GM21360 (cell line): ENCODE measurements at regions not wholly inside any gene's neighbourhood (a gene's known extent, or its start where the extent isn't known, plus 50 kb on each side); places are given as distances from the start of the nearest gene placed in this dataset.
A peak's percentile ranks its signal among the peaks of the same experiment; 100 is the strongest.
"Not testable (repeated sequence)": the region's sequence is repeated elsewhere in the genome, so short reads cannot be mapped to it uniquely, and the experiment has no call there.

Source experiments
- ATAC-seq: cut with Tn5 transposase; IDR thresholded peaks from one replicate; pipeline ENCODE4 v1.9.1; 2021; ENCODE audit warnings: mild to moderate bottlenecking, moderate library complexity; ENCODE audit not compliant: unreplicated experiment

- ATAC-seq = no peak
Measured at GRCh38 chr4:129972257-129972656, 876.3 kb downstream of the C4orf33 start.

DNA sequence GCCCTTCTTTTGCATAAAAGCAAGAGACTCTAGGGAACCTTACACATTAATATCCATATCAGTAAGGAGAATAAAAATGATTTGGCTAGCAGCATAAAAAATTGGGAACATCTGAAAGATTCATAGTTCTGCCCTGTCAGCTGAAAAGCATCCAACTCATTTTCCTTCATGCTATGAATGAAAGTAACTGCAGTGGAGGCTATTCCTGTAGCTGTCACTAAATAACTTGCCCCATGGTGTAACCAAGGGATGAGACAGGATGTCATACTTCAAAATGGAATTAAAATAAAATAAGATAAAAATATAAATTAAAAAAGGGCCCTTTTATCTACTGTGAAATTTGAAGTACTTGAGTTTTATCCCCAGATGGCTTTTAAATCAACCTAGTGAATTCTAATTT is 878.8 kb downstream of the C4orf33 start:
- no peak for ATAC-seq

GRCh38 chr4:129978315-129978714 is 882.4 kb downstream of the C4orf33 start:
- no peak for ATAC-seq

GRCh38 chr4:129988957-129989356 is 893.0 kb downstream of the C4orf33 start:
- ATAC-seq = no peak

DNA sequence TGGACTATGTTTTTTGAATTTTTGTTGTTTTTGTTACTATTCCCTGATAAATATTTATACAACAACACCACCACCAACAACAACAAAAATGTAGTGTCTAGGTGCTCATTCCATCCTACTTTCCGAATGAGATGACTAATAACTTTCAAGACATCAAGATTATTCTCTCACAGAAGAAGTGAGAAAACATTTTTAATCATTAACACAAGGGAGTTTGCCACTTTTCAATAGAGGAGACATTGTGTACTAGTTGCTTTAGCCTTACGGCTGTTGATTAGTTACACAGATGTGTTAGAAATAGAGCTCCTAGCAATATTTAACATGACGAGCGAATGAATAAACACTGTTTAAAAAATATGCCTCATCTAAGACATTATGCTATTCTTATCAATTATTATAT is 898.8 kb downstream of the C4orf33 start:
- ATAC-seq = no peak

DNA sequence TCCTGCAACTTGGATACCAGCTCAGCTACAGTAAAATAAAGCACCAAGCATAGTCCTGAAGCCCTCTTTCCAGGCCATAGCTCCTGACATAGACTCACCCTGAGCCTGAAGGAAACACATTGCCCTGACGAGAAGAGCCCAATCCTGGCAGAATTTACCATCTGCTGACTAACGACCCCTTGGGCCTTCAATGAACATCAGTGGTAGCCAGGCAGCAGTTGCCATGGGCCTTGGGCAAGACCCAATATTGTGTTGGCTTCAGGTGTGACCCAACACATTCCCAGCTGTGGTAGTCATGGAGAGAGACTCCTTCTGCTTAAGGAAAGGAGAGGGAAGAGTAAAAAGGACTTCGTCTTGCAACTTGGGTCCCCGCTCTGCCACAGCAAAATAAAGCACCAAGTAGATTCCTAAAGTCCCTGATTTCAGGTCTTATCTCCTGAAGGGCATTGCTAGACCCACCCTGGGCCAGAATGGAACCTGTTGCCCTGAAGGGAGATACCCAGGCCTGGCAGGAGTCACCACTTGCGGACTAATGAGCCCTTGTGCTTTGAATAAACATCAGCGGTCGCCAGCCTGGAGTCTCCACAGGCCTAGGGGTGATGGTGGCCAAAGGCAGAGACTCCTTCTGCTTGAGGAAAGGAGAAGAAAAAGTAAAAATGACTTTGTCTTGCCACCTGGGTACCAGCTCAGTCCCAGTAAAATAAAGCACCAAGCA is 902.6 kb downstream of the C4orf33 start:
- ATAC-seq = no peak

DNA sequence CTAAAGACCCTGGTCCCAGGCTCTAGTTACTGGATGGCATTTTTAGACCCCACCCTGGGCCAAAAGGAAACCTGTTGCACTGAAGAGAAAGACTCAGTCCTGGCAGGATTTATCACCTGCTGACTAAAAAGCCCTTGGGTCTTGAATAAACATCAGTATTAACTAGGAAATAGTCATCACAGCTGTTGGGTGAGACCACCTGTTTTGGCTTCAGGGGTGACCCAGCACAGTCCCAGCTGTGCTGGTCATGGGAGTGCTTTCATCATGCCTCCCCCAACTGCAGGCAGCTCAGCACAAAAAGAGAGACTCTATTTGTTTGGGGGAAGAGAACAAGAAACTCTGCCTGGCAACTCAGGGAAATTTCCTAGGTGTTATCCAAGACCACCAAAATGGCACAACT is 903.2 kb downstream of the C4orf33 start:
- no peak for ATAC-seq

DNA sequence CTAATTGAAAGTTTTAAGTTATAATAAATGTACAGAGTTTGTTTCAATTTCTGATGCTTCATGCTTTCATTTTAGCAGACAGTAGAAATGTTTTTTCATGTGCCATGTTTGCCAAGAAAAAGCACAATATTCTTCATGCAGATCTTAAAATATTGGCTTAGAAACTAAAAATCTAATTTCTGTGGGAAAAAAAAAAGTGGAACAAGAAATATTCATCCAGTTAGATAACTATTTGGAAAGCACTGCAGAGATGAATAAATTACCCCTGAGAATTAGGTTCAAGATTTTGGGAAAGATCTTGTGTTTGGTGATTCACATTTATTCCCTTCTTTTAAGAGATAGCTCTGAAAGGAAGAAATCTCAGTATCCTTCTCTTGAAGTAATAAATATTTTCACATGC is 912.5 kb downstream of the C4orf33 start:
- ATAC-seq = no peak

DNA sequence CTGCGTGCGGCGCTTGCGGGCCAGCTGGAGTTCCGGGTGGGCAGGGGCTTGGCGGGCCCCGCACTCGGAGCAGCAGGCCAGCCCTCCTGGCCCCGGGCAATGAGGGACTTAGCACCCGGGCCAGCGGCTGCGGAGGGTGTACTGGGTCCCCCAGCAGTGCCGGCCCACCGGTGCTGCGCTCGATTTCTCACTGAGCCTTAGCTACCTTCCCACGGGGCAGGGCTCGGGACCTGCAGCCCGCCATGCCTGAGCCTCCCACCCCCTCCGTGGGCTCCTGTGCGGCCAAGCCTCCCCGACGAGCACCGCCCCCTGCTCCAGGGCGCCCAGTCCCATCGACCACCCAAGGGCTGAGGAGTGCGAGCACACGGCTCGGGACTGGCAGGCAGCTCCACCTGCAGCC is 916.9 kb downstream of the C4orf33 start:
- not testable (repeated sequence) for ATAC-seq

- no peak for ATAC-seq
Measured at GRCh38 chr4:130021706-130022105, 925.8 kb downstream of the C4orf33 start.

- ATAC-seq = no peak
Measured at GRCh38 chr4:130023088-130023487, 927.1 kb downstream of the C4orf33 start.

- no peak for ATAC-seq
Measured at GRCh38 chr4:130025701-130026100, 929.7 kb downstream of the C4orf33 start.

DNA sequence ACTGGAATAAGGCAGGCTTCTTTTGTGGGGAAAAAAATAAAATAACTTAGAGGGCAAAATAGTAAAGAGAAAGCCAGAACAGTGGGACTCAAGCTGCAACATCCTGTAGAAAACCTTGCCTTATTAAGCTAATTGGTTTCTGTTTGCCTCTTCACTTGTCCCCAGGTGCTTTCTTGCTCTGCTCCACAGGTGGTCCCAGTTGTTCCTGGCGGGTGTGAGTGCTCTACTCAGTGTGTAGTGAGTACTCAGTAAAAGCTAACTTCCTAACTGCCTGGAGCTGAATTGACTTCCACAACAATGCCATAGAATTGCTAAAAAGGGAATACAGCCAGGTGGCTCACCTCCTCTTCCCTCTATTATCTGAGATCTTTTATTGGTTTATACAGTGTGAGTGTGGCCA is 930.2 kb downstream of the C4orf33 start:
- no peak for ATAC-seq

DNA sequence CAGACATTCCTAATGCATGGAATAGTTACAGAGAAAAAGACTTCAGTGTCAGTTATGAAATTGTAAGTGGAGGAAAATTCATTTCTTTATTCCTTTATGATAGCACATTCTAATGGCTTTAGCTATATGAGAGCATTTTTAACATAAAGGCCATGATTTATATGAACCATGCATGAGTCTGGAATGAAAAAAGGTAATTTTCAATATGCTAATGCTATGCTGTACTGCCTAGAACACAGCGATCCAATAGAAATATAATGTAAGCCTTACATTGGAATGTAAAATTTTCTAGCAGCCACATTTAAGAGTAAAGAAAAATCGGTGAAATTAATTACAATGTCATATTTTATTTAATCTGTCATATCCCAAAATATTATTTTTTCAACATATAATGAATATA is 932.0 kb downstream of the C4orf33 start:
- ATAC-seq = no peak

- ATAC-seq = peak; percentile 62
Measured at GRCh38 chr4:130028552-130028951, 932.6 kb downstream of the C4orf33 start.

GRCh38 chr4:130029442-130029841 is 933.5 kb downstream of the C4orf33 start:
- ATAC-seq = no peak

GRCh38 chr4:130031858-130032257 is 935.9 kb downstream of the C4orf33 start:
- no peak for ATAC-seq

GRCh38 chr4:130033657-130034056 is 937.7 kb downstream of the C4orf33 start:
- not testable (repeated sequence) for ATAC-seq

GRCh38 chr4:130034876-130035275 is 938.9 kb downstream of the C4orf33 start:
- ATAC-seq = no peak

GRCh38 chr4:130035391-130035790 is 939.4 kb downstream of the C4orf33 start:
- no peak for ATAC-seq

DNA sequence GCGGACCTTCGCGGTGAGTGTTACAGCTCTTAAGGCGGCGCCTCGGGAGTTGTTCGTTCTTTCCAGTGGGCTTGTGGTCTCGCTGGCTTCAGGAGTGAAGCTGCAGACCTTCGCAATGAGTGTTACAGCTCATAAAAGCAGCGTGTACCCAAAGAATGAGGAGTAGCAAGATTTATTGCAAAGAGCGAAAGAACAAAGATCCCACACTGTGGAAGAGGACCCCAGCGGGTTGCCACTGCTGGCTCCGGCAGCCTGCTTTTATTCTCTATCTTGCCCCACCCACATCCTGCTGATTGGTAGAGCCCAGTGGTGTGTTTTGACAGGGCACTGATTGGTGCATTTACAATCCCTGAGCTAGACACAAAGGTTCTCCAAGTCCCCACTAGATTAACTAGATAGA is 941.9 kb downstream of the C4orf33 start:
- ATAC-seq = not testable (repeated sequence)

GRCh38 chr4:130038540-130038939 is 942.6 kb downstream of the C4orf33 start:
- not testable (repeated sequence) for ATAC-seq

DNA sequence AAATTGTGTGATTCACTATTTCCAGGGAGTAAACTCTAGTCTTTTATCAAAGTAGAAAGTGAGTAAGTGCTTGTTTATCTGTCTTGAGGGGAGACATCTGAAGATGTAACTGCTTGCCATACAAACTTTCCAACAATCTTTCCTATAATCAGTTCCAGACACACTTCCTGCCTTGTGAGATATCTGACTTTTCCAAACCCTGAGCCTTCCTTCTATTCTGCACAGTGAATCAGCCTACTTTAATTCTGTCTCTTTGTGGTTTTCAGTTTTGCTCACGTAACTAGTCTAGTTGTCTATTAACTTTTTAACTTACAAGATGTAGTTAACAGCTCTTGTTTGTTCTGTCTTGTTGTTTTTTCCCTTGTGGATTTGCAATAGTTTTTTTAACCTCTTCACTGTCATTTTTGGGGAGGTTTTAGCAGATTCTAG is 947.8 kb downstream of the C4orf33 start:
- no peak for ATAC-seq
